Hematopoietic multipotent progenitor cell treated with erythropoietin and hydrocortisone succinate and interleukin-3 and kit ligand, for 8 days (in vitro differentiated cells): ENCODE measurements at regions not wholly inside any gene's neighbourhood (a gene's known extent, or its start where the extent isn't known, plus 50 kb on each side); places are given as distances from the start of the nearest gene placed in this dataset.
"Not testable (repeated sequence)": the region's sequence is repeated elsewhere in the genome, so short reads cannot be mapped to it uniquely, and the experiment has no call there.

Experiments
- DNase-seq: peaks from one replicate; pipeline ENCODE4 v3.0.0-alpha.2; 2015

- DNase-seq, result no peak
Observed at GRCh38 chr18:34942276-34942675, 98.9 kb upstream of the MAPRE2 start.

- no peak for DNase-seq
Observed at GRCh38 chr18:34942975-34943374, 98.2 kb upstream of the MAPRE2 start.

GRCh38 chr18:34943587-34943986, 97.6 kb upstream of the MAPRE2 start:
- DNase-seq, result no peak

GRCh38 chr18:34947711-34948125, 93.5 kb upstream of the MAPRE2 start:
- DNase-seq, result no peak

- DNase-seq, result no peak
Observed at GRCh38 chr18:34951625-34952379, 89.4 kb upstream of the MAPRE2 start.

GRCh38 chr18:34953212-34953611, 88.0 kb upstream of the MAPRE2 start:
- DNase-seq, result no peak

GRCh38 chr18:34955494-34955893, 85.7 kb upstream of the MAPRE2 start:
- not testable (repeated sequence) for DNase-seq

GRCh38 chr18:34956663-34957062, 84.5 kb upstream of the MAPRE2 start:
- no peak for DNase-seq

GRCh38 chr18:34957119-34957863, 83.9 kb upstream of the MAPRE2 start:
- no peak for DNase-seq

GRCh38 chr18:34957864-34958259, 83.4 kb upstream of the MAPRE2 start:
- DNase-seq, result no peak

GRCh38 chr18:34959211-34959829, 81.9 kb upstream of the MAPRE2 start:
- DNase-seq, result no peak

- no peak for DNase-seq
Observed at GRCh38 chr18:34959989-34960388, 81.2 kb upstream of the MAPRE2 start.

GRCh38 chr18:34965108-34965507, 76.1 kb upstream of the MAPRE2 start:
- DNase-seq, result no peak

GRCh38 chr18:34965566-34965965, 75.6 kb upstream of the MAPRE2 start:
- DNase-seq, result no peak

GRCh38 chr18:34970106-34970505, 71.1 kb upstream of the MAPRE2 start:
- no peak for DNase-seq

- DNase-seq, result no peak
Observed at GRCh38 chr18:34971313-34971712, 69.9 kb upstream of the MAPRE2 start.

GRCh38 chr18:34972765-34973414, 68.3 kb upstream of the MAPRE2 start:
- DNase-seq, result no peak

- no peak for DNase-seq
Observed at GRCh38 chr18:34976123-34976522, 65.1 kb upstream of the MAPRE2 start.

GRCh38 chr18:34976534-34976898, 64.7 kb upstream of the MAPRE2 start:
- no peak for DNase-seq

GRCh38 chr18:34976899-34977837, 64.0 kb upstream of the MAPRE2 start:
- peak; percentile 57 for DNase-seq

GRCh38 chr18:34977838-34978532, 63.2 kb upstream of the MAPRE2 start:
- DNase-seq, result peak; percentile 48

GRCh38 chr18:34978533-34978893, 62.7 kb upstream of the MAPRE2 start:
- peak; percentile 3 for DNase-seq
